ENCODE measurements at regions not wholly inside any gene's neighbourhood (a gene's known extent, or its start where the extent isn't known, plus 50 kb on each side); places are given as distances from the start of the nearest gene placed in this dataset.

DNA sequence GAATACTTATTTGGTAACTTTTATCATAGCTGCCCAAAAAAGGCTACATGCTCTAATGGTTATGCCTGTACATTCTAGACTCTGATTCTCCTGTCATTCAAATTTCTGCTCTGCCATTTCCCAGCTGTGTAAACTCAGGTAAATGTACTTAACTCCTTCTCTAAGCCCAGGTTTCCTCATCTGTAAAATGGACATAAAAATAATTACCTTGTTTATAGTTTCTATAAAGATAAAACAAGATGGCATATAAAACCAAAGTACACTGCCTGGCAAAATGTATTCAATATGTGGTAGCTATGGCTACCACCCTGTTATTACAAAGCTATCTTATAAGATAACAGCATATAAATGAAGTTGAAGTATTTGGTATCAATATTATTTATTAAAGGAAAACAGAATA lies 158.8 kb downstream of the PPARGC1A start:
- Histone ChIP-seq H3K27ac (no peak overlapping the region), H3K36me3 (no peaks in the 10 kb centered on the region), H3K27me3 (no peaks in the 10 kb centered on the region), H3K4me3 (no peak overlapping the region), H3K9me3 (no peaks in the 10 kb centered on the region), H3K4me1 (no peaks in the 10 kb centered on the region)
- ATAC-seq = no peak
- TF ChIP-seq, protein P1, sequence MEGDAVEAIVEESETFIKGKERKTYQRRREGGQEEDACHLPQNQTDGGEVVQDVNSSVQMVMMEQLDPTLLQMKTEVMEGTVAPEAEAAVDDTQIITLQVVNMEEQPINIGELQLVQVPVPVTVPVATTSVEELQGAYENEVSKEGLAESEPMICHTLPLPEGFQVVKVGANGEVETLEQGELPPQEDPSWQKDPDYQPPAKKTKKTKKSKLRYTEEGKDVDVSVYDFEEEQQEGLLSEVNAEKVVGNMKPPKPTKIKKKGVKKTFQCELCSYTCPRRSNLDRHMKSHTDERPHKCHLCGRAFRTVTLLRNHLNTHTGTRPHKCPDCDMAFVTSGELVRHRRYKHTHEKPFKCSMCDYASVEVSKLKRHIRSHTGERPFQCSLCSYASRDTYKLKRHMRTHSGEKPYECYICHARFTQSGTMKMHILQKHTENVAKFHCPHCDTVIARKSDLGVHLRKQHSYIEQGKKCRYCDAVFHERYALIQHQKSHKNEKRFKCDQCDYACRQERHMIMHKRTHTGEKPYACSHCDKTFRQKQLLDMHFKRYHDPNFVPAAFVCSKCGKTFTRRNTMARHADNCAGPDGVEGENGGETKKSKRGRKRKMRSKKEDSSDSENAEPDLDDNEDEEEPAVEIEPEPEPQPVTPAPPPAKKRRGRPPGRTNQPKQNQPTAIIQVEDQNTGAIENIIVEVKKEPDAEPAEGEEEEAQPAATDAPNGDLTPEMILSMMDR (IDR thresholded peaks at IDR 0.05) = no peak
- DNase-seq = no peak
- intact Hi-C loops (cut with DNase I) = no loop called here

DNA sequence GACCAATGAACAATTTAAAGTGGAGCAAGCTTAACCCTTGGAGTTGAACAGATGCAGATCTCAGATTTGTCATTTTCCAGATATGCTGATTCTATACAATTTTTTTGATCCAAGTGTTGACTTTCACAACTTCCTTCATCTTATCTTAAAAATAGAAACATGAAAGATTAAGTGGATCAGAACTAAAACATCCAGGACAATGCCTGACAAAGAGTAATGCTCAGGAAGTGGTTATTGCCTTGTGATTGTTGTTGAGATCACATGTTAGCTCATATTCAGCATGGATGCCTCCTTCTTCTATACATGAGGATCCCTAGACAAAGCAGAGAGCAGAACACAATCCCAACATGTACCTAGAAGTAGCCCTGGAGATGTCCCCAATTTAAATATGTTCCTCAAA lies 160.9 kb downstream of the PPARGC1A start:
- Histone ChIP-seq H3K4me3 (no peak overlapping the region), H3K27ac (no peak overlapping the region), H3K9me3 (no peaks in the 10 kb centered on the region), H3K4me1 (no peaks in the 10 kb centered on the region), H3K27me3 (no peaks in the 10 kb centered on the region), H3K36me3 (no peaks in the 10 kb centered on the region)
- DNase-seq (no peak), ATAC-seq (no peak)
- intact Hi-C loops (cut with DNase I) = no loop called here
- TF ChIP-seq, protein P1 (IDR thresholded peaks at IDR 0.05) = no peak

DNA sequence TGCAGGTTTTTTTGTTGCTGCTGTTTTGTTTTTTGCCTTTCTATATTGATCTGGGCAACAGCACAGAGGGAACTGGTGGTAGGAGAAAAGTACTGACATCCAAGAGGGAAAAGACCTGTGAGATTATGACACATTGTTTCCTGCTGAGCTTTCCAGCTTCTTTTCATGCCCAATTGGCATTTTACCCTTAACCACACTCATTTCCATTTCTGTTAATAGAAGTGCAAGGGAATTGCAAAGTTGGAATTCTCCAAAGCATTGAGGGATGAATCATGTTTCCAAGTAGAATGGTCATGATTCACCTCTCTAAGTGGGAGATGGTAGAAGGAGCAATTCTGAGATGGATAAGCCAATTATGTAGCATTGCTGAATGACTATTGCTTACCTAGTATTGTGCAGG lies 161.5 kb downstream of the PPARGC1A start:
- Histone ChIP-seq H3K27me3 (no peaks in the 10 kb centered on the region), H3K4me1 (no peaks in the 10 kb centered on the region), H3K9me3 (no peaks in the 10 kb centered on the region), H3K36me3 (no peaks in the 10 kb centered on the region), H3K27ac (no peak overlapping the region), H3K4me3 (no peak overlapping the region)
- no peak for DNase-seq
- TF ChIP-seq, protein P1 (IDR thresholded peaks at IDR 0.05) = no peak
- intact Hi-C loops (cut with DNase I) = no loop called here
- ATAC-seq = peak; percentile 73

DNA sequence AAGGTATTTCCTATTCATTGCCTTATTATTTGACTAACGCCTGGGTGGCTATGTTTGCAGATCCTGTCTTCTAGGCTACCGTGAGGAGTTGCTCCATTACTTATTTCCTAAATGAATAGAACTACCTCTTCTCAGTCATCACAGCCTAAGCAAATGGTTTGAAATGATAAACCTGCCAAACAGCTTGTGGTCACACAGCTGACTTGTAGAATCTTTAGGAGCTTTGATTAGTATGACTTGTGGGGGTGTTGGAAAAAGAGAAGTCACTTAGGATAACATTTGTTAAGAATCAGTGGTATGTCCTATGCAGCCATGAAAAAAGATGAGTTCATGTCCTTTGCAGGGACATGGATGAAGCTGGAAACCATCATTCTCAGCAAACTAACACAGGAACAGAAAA lies 169.3 kb downstream of the PPARGC1A start:
- DNase-seq (no peak), ATAC-seq (no peak)
- intact Hi-C loops (cut with DNase I) = no loop called here
- no peak overlapping the region for H3K4me3 ChIP-seq
- no peaks in the 10 kb centered on the region for H3K4me1 ChIP-seq
- no peaks in the 10 kb centered on the region for H3K9me3 ChIP-seq
- H3K36me3 ChIP-seq = no peaks in the 10 kb centered on the region
- no peak overlapping the region for H3K27ac ChIP-seq
- no peaks in the 10 kb centered on the region for H3K27me3 ChIP-seq
- TF ChIP-seq, protein P1 (IDR thresholded peaks at IDR 0.05) = no peak

DNA sequence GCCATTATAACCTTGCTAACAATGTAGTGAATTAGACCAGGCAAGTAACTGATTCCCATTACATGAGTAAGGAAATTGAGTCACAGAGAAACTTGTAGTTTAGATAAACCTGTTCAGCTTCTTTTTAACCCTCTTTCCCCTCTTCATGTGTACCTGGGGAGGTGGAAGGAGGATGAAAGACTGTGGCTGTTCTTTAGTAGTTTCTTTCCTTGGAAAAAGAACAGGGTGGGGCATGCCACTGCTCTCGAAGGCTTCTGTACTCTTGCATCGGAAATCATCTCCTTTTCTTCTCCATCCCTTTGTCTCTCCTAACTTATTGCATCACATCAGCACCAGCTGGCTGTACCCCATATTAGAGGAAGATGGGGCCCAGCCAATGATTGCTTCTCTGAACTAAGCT lies 171.4 kb downstream of the PPARGC1A start:
- H3K27me3 ChIP-seq = no peaks in the 10 kb centered on the region
- ATAC-seq (no peak), DNase-seq (no peak)
- H3K9me3 ChIP-seq = no peaks in the 10 kb centered on the region
- TF ChIP-seq, protein P1 (IDR thresholded peaks at IDR 0.05) = no peak
- intact Hi-C loops (cut with DNase I) = no loop called here
- no peaks in the 10 kb centered on the region for H3K4me1 ChIP-seq
- H3K4me3 ChIP-seq = no peak overlapping the region
- H3K36me3 ChIP-seq = no peaks in the 10 kb centered on the region
- no peak overlapping the region for H3K27ac ChIP-seq
